GM23338 (cell line): ENCODE measurements at regions not wholly inside any gene's neighbourhood (a gene's known extent, or its start where the extent isn't known, plus 50 kb on each side); places are given as distances from the start of the nearest gene placed in this dataset.

Source experiments
- ATAC-seq: fragments of 200-7000 bp; cut with Tn5 transposase; 3 replicates; pipeline ENCODE4 v1.9.1; 2020
- DNase-seq: peaks from one replicate; pipeline ENCODE4 v3.0.0-alpha.2; 2015; ENCODE audit warnings: low spot score
- H2AFZ ChIP-seq: fragments of 200-600 bp; sonication (generic); 2 replicates; pipeline ENCODE4 v1.8.0; 2016; ENCODE audit warnings: antibody characterized with exemption, mild to moderate bottlenecking, moderate library complexity
- H3F3A ChIP-seq: fragments of 200-600 bp; sonication (generic); replicated peaks from 2 replicates; pipeline ENCODE4 v1.8.0; 2017; ENCODE audit warnings: antibody characterized with exemption, mixed run types, low read depth
- H3K27ac ChIP-seq: fragments of 200-600 bp; sonication (generic); 2 replicates; pipeline ENCODE4 v1.6.1; 2016; ENCODE audit warnings: low read depth
- H3K27me3 ChIP-seq: fragments of 200-600 bp; sonication (generic); 2 replicates; pipeline ENCODE4 v1.8.0; 2016; ENCODE audit warnings: mild to moderate bottlenecking, mixed run types, moderate library complexity; ENCODE audit not compliant: insufficient read depth
- H3K36me3 ChIP-seq: fragments of 200-600 bp; sonication (generic); 2 replicates; pipeline ENCODE4 v1.8.0; 2016; ENCODE audit warnings: mild to moderate bottlenecking; ENCODE audit not compliant: insufficient read depth
- H3K4me1 ChIP-seq: fragments of 200-600 bp; sonication (generic); 2 replicates; pipeline ENCODE4 v1.8.0; 2016; ENCODE audit warnings: mild to moderate bottlenecking, moderate library complexity; ENCODE audit not compliant: insufficient read depth
- H3K4me2 ChIP-seq: fragments of 200-600 bp; sonication (generic); 2 replicates; pipeline ENCODE4 v1.7.1; 2017; ENCODE audit warnings: mixed run types
- H3K4me3 ChIP-seq: fragments of 200-600 bp; sonication (generic); 2 replicates; pipeline ENCODE4 v1.6.1; 2016; ENCODE audit warnings: mixed run types
- H3K79me2 ChIP-seq: fragments of 200-600 bp; sonication (generic); replicated peaks from 2 replicates; pipeline ENCODE4 v1.8.0; 2017; ENCODE audit warnings: mild to moderate bottlenecking; ENCODE audit not compliant: insufficient read depth
- H3K9me2 ChIP-seq: fragments of 200-600 bp; sonication (generic); 2 replicates; pipeline ENCODE4 v1.8.0; 2017; ENCODE audit not compliant: insufficient read depth
- H4K20me1 ChIP-seq: fragments of 200-600 bp; sonication (generic); replicated peaks from 2 replicates; pipeline ENCODE4 v1.8.0; 2017; ENCODE audit warnings: mild to moderate bottlenecking; ENCODE audit not compliant: insufficient read depth
- H3K27ac Mint-ChIP-seq: 2 replicates; pipeline ENCODE4 v1.8.0; 2020; ENCODE audit warnings: inconsistent platforms, mild to moderate bottlenecking, moderate library complexity, mixed read lengths
- H3K27me3 Mint-ChIP-seq: 3 replicates; pipeline ENCODE4 v1.8.0; 2022; ENCODE audit warnings: low read depth, mild to moderate bottlenecking, moderate library complexity, mixed read lengths, inconsistent platforms; ENCODE audit not compliant: insufficient read depth, poor library complexity
- H3K36me3 Mint-ChIP-seq: 3 replicates; pipeline ENCODE4 v1.8.0; 2021; ENCODE audit warnings: low read depth, mild to moderate bottlenecking, inconsistent platforms, moderate library complexity, mixed read lengths
- H3K4me1 Mint-ChIP-seq: 3 replicates; pipeline ENCODE4 v1.8.0; 2020; ENCODE audit warnings: mild to moderate bottlenecking, inconsistent platforms, mixed read lengths
- H3K4me3 Mint-ChIP-seq: 3 replicates; pipeline ENCODE4 v1.8.0; 2021; ENCODE audit warnings: moderate library complexity, mild to moderate bottlenecking, inconsistent platforms, mixed read lengths
- H3K9me3 Mint-ChIP-seq: 3 replicates; pipeline ENCODE4 v1.8.0; 2020; ENCODE audit warnings: moderate library complexity, mild to moderate bottlenecking, inconsistent platforms, mixed read lengths
- EZH2 ChIP-seq: fragments of 200-600 bp; sonication (generic); IDR thresholded peaks from one replicate; pipeline ENCODE4 v1.8.0; 2017; ENCODE audit warnings: antibody characterized with exemption, mild to moderate bottlenecking, low read depth; ENCODE audit not compliant: unreplicated experiment
- POLR2AphosphoS5 ChIP-seq: IDR thresholded peaks from 2 replicates; pipeline ENCODE4 v1.6.1; 2016; ENCODE audit warnings: antibody characterized with exemption, low read depth
- STAT1 ChIP-seq: IDR thresholded peaks from one replicate; pipeline ENCODE4 v1.6.1; 2016; ENCODE audit warnings: antibody characterized with exemption; ENCODE audit not compliant: unreplicated experiment
- ZNF114 ChIP-seq: fragments of 250-450 bp; sonication (Bioruptor Pico); IDR thresholded peaks from 2 replicates; pipeline ENCODE4 v1.5.0; 2020; ENCODE audit warnings: mild to moderate bottlenecking, moderate library complexity
- ZNF331 ChIP-seq: fragments of 250-450 bp; sonication (Bioruptor Pico); IDR thresholded peaks from 2 replicates; pipeline ENCODE4 v1.5.0; 2020; ENCODE audit warnings: low read depth, mild to moderate bottlenecking, moderate library complexity
- TF ChIP-seq, protein P1 (sequence below): IDR thresholded peaks from one replicate; pipeline ENCODE4 v1.6.1; 2018; ENCODE audit warnings: antibody characterized with exemption; ENCODE audit not compliant: unreplicated experiment
- TF ChIP-seq, protein P2 (sequence below), 2 experiments: fragments of 200-600 bp in 1 of 2; sonication (generic) in 1 of 2; conservative IDR thresholded peaks; 2 replicates each; pipeline versions ENCODE4 v1.5.1 to v1.6.1; 2016 to 2017; ENCODE audit warnings: antibody characterized with exemption in 2 of 2, low read depth in 2 of 2, mild to moderate bottlenecking in 2 of 2, moderate library complexity in 1 of 2
- TF ChIP-seq, protein P3 (sequence below): IDR thresholded peaks from 2 replicates; pipeline ENCODE4 v1.6.1; 2016; ENCODE audit warnings: antibody characterized with exemption

DNA sequence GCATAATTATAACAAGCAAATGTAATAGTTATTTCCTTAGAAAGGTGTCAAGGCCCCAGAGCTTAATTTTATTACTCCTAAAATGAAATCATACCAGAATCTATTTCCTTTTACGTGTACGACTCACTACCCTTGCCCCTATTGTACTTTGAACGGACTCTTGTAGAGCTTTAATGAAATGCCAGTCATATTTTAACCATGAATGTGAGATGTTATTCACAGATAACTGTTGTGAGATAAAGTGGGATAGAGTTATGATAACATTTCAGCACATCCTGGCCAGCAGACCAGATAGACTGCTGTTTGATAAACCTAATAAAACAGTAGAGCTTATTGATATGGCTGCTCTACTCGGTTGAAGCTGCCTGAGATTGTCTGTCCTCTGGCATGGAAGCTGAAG, 500.8 kb upstream of the PBX1 start (continued):
- TF ChIP-seq, protein P1, sequence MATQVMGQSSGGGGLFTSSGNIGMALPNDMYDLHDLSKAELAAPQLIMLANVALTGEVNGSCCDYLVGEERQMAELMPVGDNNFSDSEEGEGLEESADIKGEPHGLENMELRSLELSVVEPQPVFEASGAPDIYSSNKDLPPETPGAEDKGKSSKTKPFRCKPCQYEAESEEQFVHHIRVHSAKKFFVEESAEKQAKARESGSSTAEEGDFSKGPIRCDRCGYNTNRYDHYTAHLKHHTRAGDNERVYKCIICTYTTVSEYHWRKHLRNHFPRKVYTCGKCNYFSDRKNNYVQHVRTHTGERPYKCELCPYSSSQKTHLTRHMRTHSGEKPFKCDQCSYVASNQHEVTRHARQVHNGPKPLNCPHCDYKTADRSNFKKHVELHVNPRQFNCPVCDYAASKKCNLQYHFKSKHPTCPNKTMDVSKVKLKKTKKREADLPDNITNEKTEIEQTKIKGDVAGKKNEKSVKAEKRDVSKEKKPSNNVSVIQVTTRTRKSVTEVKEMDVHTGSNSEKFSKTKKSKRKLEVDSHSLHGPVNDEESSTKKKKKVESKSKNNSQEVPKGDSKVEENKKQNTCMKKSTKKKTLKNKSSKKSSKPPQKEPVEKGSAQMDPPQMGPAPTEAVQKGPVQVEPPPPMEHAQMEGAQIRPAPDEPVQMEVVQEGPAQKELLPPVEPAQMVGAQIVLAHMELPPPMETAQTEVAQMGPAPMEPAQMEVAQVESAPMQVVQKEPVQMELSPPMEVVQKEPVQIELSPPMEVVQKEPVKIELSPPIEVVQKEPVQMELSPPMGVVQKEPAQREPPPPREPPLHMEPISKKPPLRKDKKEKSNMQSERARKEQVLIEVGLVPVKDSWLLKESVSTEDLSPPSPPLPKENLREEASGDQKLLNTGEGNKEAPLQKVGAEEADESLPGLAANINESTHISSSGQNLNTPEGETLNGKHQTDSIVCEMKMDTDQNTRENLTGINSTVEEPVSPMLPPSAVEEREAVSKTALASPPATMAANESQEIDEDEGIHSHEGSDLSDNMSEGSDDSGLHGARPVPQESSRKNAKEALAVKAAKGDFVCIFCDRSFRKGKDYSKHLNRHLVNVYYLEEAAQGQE: no peak
- TF ChIP-seq STAT1: no peak
- TF ChIP-seq POLR2AphosphoS5: no peak
- TF ChIP-seq, protein P2, sequence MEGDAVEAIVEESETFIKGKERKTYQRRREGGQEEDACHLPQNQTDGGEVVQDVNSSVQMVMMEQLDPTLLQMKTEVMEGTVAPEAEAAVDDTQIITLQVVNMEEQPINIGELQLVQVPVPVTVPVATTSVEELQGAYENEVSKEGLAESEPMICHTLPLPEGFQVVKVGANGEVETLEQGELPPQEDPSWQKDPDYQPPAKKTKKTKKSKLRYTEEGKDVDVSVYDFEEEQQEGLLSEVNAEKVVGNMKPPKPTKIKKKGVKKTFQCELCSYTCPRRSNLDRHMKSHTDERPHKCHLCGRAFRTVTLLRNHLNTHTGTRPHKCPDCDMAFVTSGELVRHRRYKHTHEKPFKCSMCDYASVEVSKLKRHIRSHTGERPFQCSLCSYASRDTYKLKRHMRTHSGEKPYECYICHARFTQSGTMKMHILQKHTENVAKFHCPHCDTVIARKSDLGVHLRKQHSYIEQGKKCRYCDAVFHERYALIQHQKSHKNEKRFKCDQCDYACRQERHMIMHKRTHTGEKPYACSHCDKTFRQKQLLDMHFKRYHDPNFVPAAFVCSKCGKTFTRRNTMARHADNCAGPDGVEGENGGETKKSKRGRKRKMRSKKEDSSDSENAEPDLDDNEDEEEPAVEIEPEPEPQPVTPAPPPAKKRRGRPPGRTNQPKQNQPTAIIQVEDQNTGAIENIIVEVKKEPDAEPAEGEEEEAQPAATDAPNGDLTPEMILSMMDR (conservative IDR thresholded peaks at IDR 0.05; ENCODE audit: low read depth in 2 of 2): no peak
- no peak for TF ChIP-seq ZNF331
- TF ChIP-seq, protein P3, sequence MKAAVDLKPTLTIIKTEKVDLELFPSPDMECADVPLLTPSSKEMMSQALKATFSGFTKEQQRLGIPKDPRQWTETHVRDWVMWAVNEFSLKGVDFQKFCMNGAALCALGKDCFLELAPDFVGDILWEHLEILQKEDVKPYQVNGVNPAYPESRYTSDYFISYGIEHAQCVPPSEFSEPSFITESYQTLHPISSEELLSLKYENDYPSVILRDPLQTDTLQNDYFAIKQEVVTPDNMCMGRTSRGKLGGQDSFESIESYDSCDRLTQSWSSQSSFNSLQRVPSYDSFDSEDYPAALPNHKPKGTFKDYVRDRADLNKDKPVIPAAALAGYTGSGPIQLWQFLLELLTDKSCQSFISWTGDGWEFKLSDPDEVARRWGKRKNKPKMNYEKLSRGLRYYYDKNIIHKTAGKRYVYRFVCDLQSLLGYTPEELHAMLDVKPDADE: no peak

DNA sequence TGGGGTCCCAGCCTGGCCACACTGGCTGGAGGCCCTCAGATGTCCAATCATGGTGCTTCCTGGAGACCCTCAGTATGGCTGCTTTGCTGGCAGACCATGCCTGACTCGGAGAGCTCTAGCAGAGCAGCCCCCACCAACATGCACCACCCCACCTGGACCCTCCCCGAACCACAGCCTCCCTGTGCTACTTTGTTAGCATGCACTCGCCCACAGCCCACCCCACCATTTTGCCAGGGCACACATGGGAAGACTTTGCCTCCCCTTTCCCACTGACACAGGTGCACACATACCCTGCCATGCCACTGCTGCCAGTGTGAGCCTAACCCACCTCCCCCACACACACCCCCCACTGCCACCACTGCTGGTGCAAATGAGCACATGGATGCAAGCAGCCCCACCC, 497.5 kb upstream of the PBX1 start:
- no peak overlapping the region for H2AFZ ChIP-seq
- H3K27ac Mint-ChIP-seq: no peak overlapping the region
- H3K36me3 Mint-ChIP-seq: no peaks in the 10 kb centered on the region; the same call in 2 of the 3 replicates
- H3K27me3 Mint-ChIP-seq: no peaks in the 10 kb centered on the region
- H3K27ac ChIP-seq: no peak overlapping the region
- H3K9me2 ChIP-seq: no peaks in the 10 kb centered on the region
- no peaks in the 10 kb centered on the region for H3K36me3 ChIP-seq
- H3K4me1 Mint-ChIP-seq: no peaks in the 10 kb centered on the region
- H3F3A ChIP-seq: no peaks in the 10 kb centered on the region
- no peaks in the 10 kb centered on the region for H3K4me1 ChIP-seq
- no peak for TF ChIP-seq POLR2AphosphoS5
- TF ChIP-seq ZNF331: no peak
- no peak for TF ChIP-seq ZNF114
- no peak for TF ChIP-seq EZH2
- TF ChIP-seq, protein P2 (conservative IDR thresholded peaks at IDR 0.05; ENCODE audit: low read depth in 2 of 2): no peak
- ATAC-seq: no peak
- no peaks in the 10 kb centered on the region; the same call in 2 of the 3 replicates for H3K9me3 Mint-ChIP-seq
- no peak overlapping the region for H3K4me2 ChIP-seq
- no peaks in the 10 kb centered on the region for H3K79me2 ChIP-seq
- no peaks in the 10 kb centered on the region for H4K20me1 ChIP-seq
- no peak for DNase-seq
- no peaks in the 10 kb centered on the region for H3K27me3 ChIP-seq
- H3K4me3 ChIP-seq: no peak overlapping the region
- H3K4me3 Mint-ChIP-seq: no peak overlapping the region
